ENCODE measurements at regions not wholly inside any gene's neighbourhood (a gene's known extent, or its start where the extent isn't known, plus 50 kb on each side); places are given as distances from the start of the nearest gene placed in this dataset.

DNA sequence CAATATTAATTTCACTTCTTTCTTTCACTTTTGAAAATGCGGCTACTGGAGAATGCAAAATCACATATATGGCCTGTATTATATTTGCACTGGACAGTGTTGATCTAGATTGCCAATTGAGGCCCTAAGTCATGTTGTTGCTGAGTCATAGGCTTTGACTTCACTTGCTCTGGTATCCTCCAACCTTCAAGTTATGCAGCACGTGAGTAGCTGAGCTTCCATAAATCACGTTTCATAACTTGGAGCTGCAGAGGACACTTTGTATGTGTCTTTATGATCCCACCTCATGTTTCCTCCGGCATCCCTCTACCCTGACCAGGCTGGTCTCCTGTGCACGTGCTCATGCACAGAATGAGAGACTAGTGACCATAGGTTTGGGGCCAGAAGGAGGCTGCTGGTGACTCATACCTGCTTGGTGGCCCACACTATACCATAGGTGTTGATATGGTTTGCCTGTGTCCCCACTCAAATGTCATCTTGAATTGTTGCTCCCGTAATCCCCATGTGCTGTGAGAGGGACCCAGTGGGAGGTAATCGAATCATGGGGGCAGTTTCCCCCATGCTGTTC, 103.0 kb upstream of the TSPAN2 start:
- H3K36me3 Mint-ChIP-seq: no peaks in the 10 kb centered on the region

DNA sequence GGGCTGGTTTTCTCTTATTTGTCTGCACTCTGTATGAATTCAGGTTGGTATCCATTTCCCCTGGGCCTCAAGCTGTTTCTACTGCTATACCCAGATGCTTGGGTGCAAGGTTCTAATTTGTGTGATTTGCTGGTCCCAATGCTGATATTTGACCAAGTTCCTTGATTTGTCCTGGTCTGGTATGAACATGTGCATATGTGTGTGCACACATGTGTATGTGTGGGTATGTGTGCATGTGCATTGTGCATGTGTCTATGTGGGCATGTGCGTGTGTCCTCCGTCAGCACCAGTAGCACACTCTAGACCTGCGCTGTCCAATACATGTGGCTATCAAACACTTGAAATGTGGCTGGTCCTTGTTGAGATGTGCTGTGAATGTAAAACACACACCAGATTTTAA, 102.4 kb upstream of the TSPAN2 start:
- H3K9me3 Mint-ChIP-seq: no peaks in the 10 kb centered on the region
- peaks cover 17% of the 10 kb centered on the region for H3K27me3 Mint-ChIP-seq

More for the DNA sequence above, 103.0 kb upstream of the TSPAN2 start:
- no peaks in the 10 kb centered on the region for H3K9me3 Mint-ChIP-seq
- peaks cover 17% of the 10 kb centered on the region for H3K27me3 Mint-ChIP-seq
- no peak overlapping the region for H3K27ac Mint-ChIP-seq
- H3K4me1 Mint-ChIP-seq: no peaks in the 10 kb centered on the region
- no peak overlapping the region for H3K4me3 Mint-ChIP-seq
- DNase-seq: no peak

DNA sequence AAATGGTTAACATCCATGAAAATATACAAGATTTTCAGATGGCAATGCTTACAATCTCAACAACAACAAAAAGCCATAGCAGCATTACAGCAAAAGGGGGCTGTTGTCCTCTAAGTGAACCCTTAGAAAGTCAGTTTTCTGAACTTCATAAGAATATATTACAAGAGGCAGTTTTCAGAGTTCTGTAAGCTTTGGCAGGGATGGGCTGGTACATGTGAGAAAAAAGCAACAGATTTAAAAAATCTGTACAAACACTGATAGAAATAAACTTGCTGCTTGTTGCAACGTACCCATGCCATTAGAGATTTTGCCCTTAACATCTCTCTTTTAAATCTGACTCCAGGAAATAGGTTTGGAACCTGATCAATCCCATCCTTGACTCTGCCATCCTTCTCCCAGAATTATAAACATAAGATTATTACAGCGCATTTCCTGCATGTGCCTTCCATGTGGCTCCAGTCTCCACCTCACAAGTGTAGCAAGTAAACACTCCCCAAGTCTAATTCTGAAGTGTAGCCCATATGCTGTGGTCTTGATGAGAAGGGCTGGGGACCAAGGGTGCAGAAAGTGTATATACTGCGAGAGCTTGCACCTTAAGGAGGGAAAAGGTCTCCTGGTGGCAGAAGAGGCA, 101.4 kb upstream of the TSPAN2 start:
- Mint-ChIP-seq H3K27ac (no peak overlapping the region), H3K36me3 (no peaks in the 10 kb centered on the region), H3K4me1 (no peaks in the 10 kb centered on the region), H3K9me3 (no peaks in the 10 kb centered on the region), H3K4me3 (no peak overlapping the region), H3K27me3 (peaks cover 17% of the 10 kb centered on the region)
- DNase-seq: no peak

More for the DNA sequence above, 102.4 kb upstream of the TSPAN2 start:
- DNase-seq: no peak
- Mint-ChIP-seq H3K4me3 (no peak overlapping the region), H3K4me1 (no peaks in the 10 kb centered on the region), H3K36me3 (no peaks in the 10 kb centered on the region), H3K27ac (no peak overlapping the region)

DNA sequence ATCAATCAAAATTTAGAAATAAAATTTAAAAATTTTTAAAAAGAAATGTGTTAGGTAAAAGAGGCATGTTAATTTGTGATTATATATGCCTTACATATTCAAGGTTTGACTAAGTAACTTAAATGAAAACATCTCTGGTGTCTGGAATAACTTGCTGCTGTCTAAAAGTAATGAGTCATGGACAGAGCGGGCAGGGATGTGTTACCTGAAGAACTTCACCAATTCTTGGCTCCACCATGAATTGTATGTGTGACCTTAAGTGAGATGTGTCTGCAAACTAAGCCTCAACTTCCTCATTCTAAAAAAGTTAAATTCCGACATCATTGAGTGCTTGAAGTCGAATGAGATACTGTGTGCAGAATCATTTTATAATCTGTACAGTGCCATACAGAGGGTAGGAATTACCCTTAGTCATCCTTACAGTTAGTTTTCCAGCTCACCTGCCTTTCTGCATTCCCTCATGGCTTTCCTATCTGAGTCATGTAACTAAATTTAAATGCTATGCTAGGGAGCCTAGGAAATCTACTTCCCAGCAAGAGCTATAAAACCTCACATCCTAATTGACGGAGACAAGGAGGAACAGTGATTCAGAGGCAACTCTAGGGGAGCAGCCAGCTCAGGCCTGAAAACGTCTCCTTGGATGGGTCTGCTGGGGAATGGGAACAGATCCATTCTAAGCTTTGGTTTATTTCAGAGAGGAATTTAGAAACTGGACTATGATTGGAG, 100.7 kb upstream of the TSPAN2 start:
- Mint-ChIP-seq H3K27ac (no peak overlapping the region), H3K27me3 (peaks cover 17% of the 10 kb centered on the region), H3K4me1 (peaks cover 1% of the 10 kb centered on the region), H3K36me3 (no peaks in the 10 kb centered on the region), H3K4me3 (no peak overlapping the region), H3K9me3 (no peaks in the 10 kb centered on the region)
- DNase-seq: no peak

DNA sequence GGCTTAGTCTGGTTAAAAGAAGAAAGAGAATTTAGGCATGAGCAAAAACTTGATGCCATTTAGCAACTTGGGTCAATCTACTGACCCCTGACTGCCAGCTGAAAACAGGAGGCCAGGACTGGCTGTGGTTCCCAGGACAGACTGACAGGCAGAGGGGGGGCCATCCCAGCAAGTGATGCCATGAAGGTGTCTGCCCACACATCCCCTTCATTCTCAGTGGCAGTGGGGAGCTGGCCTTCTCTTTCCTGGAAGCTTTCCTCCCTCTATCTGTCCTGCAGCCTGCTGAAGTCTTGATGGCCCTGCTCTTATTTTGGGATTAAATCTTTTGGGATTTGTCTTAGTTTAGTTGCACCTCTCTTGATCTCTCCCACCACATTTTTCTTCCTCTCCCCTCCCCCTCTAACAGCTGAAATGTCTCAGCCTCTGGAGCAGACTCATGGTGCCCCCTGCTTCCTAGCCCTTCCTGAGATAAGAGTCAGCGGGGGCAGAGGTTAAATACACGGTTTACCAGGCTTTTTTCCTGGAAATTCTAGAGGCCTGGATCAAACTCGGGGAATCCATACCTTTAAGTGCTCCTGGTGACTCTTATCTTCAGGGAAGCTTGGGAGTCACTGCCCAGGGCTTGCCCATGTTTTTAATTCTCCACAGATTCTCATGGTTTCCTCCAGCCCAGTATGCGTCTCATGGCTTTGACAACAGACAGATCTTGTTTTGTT, 99.5 kb upstream of the TSPAN2 start:
- H3K9me3 Mint-ChIP-seq: no peaks in the 10 kb centered on the region
- DNase-seq: no peak

DNA sequence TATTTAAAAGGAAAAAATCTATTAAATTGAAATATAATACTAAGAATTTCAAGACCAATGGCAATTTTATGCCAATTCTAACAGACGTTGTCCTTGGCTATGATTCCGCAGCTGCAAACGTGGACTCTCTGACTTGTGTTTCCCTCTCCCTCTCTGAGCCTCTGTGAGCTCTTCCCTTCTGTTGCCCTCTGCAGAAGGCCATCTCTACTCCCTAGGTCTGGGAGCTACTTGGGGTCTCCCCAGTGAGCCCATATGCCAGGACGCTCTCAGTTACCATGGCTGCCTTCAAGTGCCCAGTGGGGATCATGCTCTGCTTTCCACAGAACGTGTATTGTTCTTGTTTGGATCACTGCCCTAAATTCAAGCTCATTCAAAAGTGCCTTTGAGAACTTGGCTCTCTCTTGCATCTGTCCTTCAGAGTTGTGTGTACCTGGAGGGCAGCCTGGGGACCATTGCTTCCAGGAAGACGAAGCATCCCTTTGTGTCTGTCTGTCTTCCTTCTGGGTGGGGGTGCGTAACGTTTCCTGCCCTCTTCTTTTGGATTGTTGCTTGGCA, 97.5 kb upstream of the TSPAN2 start:
- H3K36me3 Mint-ChIP-seq: no peaks in the 10 kb centered on the region
- no peak overlapping the region for H3K4me3 Mint-ChIP-seq
- DNase-seq: no peak
- peaks cover 7% of the 10 kb centered on the region for H3K27me3 Mint-ChIP-seq
- H3K9me3 Mint-ChIP-seq: no peaks in the 10 kb centered on the region
- no peak overlapping the region for H3K27ac Mint-ChIP-seq
- H3K4me1 Mint-ChIP-seq: peaks cover 12% of the 10 kb centered on the region

More for the DNA sequence above, 99.5 kb upstream of the TSPAN2 start:
- Mint-ChIP-seq H3K4me3 (no peak overlapping the region), H3K27ac (no peak overlapping the region), H3K27me3 (peaks cover 7% of the 10 kb centered on the region), H3K36me3 (no peaks in the 10 kb centered on the region), H3K4me1 (peaks cover 11% of the 10 kb centered on the region)

DNA sequence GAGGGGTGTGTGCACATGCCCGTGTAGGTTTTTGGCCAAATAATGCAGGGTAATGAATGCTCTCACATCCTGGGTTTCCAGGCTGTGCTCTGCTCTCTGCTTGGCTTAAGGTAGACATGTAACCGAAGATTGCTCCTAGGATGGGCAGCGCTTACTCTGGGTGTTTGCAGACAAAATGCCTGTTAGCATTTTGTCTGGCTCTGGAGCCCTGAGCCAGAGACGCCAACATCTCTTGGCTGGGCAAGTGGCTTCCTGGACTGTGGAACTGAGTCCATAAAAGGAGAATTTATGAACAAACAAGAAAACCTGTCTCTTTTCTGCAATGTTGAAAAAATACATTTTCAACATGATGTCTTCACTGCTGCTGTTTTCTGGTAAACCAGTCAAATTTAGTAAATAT, 96.0 kb upstream of the TSPAN2 start:
- Mint-ChIP-seq H3K27ac (no peak overlapping the region), H3K27me3 (no peaks in the 10 kb centered on the region), H3K9me3 (no peaks in the 10 kb centered on the region), H3K4me3 (no peak overlapping the region), H3K36me3 (no peaks in the 10 kb centered on the region), H3K4me1 (peaks cover 12% of the 10 kb centered on the region)
- no peak for DNase-seq

DNA sequence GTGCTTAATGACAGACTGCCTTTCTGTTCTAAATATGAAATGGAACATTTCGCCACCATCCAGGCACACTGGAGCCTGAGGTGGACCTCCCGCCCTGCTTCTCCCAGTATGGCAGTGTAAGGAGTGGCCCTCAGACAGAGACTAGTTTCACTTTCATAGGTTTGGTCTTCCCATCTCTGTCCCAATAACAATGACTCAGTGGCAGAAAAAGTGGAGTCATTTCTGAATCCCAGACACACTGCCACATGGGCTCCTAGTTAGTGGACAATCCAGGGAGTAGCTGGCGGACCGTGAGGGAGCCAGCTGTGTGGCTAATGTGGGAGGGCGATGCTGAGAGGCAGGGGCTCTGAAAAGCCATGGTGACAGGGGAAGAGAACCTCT, 95.6 kb upstream of the TSPAN2 start:
- Mint-ChIP-seq H3K27ac (peak overlapping the region; percentile 78), H3K4me3 (no peak overlapping the region), H3K9me3 (no peaks in the 10 kb centered on the region)

DNA sequence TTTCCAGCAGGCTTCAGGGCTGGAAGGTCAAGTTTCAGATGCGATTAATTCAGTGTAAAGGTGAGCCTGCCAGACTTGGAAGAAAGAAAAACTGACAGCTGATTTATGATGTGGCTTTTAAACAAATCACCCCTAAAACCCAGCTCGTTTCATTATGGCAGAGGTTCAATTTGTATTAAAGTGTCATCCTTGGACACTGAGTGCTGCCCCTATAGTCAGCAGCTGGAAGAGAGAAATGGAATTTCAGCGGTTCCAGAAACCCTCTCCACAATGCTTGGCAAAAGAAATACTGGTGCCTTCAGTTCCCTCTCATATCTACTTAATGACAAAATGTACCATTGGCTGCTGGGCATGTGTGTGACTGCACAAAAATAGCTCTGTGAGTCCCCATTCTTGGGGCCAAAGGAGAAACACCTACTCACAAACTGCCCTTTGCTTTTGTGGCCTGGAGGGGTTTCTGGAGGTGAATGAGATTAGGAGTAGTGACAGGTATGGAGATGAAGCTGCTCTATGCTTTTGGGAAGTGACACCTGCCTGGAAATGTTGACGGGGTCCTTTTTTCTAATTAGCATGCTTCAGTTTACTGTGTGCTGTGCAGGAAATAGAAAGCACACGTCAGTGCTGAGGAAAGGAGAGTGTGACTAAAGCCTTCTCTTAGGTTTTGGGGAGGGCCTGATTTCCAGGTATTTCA, 95.1 kb upstream of the TSPAN2 start:
- DNase-seq: peak; percentile 10
- Mint-ChIP-seq H3K9me3 (no peaks in the 10 kb centered on the region), H3K4me1 (peaks cover 12% of the 10 kb centered on the region), H3K27me3 (no peaks in the 10 kb centered on the region), H3K27ac (peak overlapping the region; percentile 77), H3K36me3 (no peaks in the 10 kb centered on the region), H3K4me3 (no peak overlapping the region)

More for the DNA sequence above, 95.6 kb upstream of the TSPAN2 start:
- Mint-ChIP-seq H3K27me3 (no peaks in the 10 kb centered on the region), H3K4me1 (peaks cover 12% of the 10 kb centered on the region), H3K36me3 (no peaks in the 10 kb centered on the region)
- DNase-seq: no peak

DNA sequence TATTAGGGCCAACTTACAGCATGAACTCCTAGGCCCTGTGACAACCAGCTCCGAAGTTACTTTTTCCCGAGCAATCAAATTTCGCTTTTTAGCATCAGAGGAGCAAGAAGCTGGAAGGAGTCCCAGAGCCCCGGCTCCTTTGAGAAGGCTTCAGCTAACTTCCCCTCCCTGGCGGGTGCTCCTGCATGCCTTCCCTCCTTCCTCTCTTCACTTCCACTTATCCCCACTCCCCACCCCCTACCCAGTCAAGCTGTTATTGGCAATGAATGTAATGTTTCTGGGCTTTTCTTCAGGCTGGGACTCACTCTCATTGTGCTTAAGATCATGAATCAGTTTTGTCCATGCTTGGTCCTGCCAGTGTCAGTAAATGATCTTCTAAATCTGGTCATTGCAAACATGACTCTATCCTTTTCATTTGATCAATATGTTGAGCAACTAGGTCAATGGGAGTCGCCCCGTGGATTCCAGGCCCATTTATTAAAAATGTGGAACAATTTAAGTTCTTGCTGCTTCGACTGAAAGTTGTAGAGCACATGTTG, 94.5 kb upstream of the TSPAN2 start:
- no peaks in the 10 kb centered on the region for H3K9me3 Mint-ChIP-seq
- no peaks in the 10 kb centered on the region for H3K36me3 Mint-ChIP-seq
- peaks cover 12% of the 10 kb centered on the region for H3K4me1 Mint-ChIP-seq
- no peaks in the 10 kb centered on the region for H3K27me3 Mint-ChIP-seq
- no peak for DNase-seq
- H3K27ac Mint-ChIP-seq: peak overlapping the region; percentile 77
- no peak overlapping the region for H3K4me3 Mint-ChIP-seq

DNA sequence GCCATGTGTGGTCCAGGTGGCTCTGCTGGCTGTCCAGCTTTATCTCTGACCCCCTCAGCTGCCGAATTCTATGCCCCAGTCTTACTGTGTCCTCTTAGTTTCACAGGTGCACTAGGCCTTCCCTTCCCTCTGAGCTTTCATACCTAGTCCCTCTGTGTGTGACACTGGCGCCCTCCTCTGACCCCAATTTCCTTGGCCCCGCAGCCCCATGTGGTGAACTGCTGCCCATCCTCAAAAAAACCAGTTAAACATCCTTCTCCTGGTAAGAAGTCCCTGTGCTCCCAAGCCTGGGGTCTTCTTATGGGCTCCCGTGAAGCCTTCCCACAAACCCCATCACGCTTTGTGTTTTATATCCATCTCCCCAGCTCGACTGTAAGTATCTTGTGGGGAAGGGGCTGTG, 93.9 kb upstream of the TSPAN2 start:
- Mint-ChIP-seq H3K36me3 (no peaks in the 10 kb centered on the region), H3K4me1 (peaks cover 12% of the 10 kb centered on the region), H3K4me3 (no peak overlapping the region), H3K27ac (no peak overlapping the region), H3K27me3 (no peaks in the 10 kb centered on the region), H3K9me3 (no peaks in the 10 kb centered on the region)
- no peak for DNase-seq

DNA sequence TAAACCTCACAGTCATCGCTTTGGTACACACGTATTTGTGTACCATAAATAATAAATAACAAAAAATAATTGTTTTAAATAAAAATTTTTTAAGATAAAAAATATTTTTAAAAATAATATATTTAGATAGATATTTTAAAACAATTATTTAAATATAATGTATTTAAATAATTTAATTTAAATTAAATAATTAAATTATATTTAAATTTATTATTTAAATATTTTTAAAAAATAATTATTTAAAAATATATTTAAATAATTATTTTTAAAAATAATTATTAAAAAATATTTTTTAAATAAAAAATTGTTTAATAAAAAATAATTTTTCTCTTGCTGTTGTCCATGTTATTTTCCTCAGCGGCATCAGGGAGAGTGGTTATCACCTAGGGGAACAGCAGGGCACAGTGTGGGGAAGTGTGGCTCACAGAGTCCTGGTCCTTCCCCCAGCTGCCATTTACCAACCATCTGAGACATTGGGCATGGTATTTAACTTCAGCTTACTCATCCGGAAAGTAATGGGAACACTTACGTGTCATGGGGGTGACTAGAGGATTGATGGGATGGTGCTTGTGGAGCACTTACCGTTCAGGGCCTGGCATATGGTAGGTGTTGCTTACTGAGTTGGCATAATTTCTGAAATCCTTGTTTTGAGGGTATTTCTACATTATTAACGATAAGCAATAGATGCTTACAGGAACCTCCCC, 92.9 kb upstream of the TSPAN2 start:
- no peaks in the 10 kb centered on the region for H3K36me3 Mint-ChIP-seq
- no peak overlapping the region for H3K27ac Mint-ChIP-seq
- H3K4me1 Mint-ChIP-seq: peaks cover 12% of the 10 kb centered on the region
- H3K27me3 Mint-ChIP-seq: no peaks in the 10 kb centered on the region
- no peaks in the 10 kb centered on the region for H3K9me3 Mint-ChIP-seq
- no peak for DNase-seq
- no peak overlapping the region for H3K4me3 Mint-ChIP-seq

DNA sequence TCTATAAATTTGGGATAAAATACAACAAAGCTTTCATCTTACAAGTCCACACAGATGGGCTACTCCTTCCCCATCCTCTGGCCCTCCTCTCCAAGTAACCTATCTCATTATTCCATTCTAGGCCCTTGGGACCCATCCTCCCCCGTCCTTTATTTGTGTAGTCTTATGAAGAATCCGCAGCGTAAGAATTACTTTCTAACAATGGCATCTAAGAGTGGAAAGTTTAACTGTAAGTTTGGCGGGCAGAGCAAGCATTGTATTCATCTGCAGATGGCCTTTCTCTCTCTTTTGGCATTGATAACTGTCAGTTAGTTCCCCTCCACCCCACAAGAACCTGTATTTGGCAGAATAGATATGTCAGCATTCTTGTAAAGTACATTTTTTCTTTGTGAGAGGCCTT, 91.9 kb upstream of the TSPAN2 start:
- no peaks in the 10 kb centered on the region for H3K9me3 Mint-ChIP-seq
- no peaks in the 10 kb centered on the region for H3K36me3 Mint-ChIP-seq
- no peak overlapping the region for H3K4me3 Mint-ChIP-seq
- H3K4me1 Mint-ChIP-seq: peaks cover 12% of the 10 kb centered on the region
- no peaks in the 10 kb centered on the region for H3K27me3 Mint-ChIP-seq
- H3K27ac Mint-ChIP-seq: no peak overlapping the region
- no peak for DNase-seq

All from activated naive CD8-positive, alpha-beta T cell treated with anti-CD3 and anti-CD28 coated beads for 36 hours (primary cell).